NCI-H1694 treated with DMSO at 0.1 percent for 48 hours (cell line): ENCODE measurements at regions not wholly inside any gene's neighbourhood (a gene's known extent, or its start where the extent isn't known, plus 50 kb on each side); places are given as distances from the start of the nearest gene placed in this dataset.
"Not testable (repeated sequence)": the region's sequence is repeated elsewhere in the genome, so short reads cannot be mapped to it uniquely, and the experiment has no call there.

Experiments
- DNase-seq: peaks from one replicate; lab custom pipeline; 2025; lab: John Stamatoyannopoulos, UW

DNA sequence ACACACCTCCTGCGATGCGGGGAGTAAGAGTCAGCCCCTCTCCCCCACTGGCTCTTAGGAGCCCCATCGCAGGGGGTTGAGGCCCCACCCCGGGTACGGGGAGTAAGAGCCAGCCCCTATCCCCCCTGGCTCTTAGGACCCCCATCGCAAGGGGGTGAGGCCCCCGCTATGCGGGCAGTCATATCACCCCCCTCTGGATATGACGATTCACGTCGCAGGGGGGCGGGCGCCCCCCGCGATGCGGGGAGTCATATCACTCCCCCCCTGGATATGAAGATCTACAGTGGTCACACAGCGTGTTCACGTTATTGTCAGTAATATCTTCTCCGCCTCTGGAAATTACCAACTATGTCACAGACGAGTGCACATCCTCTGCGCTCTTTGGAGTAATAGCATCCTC, 61.1 kb downstream of the DEFB131A start:
- not testable (repeated sequence) for DNase-seq

DNA sequence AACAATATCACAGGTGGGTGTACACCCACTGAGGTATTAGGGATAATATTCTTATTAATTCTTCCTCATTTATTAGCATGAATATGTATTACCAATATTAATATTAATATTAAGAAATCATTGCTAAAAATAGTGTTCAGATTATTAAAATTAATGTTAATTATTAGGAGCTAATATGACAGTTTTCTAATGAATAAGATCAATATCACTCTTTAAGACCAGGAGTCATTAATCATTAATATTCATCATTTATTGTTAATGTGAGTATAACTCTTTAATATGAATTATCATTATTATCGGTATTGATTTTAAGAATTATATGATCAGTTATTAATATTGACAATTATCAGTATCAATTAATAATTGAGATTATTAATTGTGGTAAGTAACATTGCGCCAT, 62.5 kb downstream of the DEFB131A start:
- not testable (repeated sequence) for DNase-seq

DNA sequence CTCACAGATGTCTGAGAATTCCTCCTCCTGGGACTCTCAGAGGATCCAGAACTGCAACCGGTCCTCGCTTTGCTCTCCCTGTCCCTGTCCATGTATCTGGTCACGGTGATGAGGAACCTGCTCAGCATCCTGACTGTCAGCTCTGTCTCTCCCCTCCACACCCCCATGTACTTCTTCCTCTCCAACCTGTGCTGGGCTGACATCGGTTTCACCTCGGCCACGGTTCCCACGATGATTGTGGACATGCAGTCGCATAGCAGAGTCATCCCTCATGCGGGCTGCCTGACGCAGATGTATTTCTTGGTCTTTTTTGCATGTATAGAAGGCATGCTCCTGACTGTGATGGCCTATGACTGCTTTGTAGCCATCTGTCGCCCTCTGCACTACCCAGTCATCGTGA, 68.7 kb downstream of the DEFB131A start:
- not testable (repeated sequence) for DNase-seq

DNA sequence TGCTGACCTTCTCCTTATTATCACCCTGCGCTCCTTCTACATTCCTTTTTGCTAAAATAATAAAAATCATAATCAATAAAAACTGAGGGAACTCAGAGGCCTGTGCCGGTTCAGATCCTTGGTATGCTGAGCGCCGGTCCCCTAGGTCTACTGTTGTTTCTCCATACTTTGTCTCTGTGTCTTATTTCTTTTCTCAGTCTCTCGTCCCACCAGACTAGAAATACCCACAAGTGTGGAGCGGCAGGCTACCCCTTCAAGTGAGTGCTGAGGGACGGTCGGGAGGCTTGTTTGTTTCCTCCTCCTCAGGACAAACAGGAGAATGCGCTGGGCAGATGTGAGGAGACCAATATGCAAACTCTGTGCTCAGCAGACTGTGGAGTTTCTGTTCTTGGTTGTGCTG, 75.4 kb downstream of the DEFB131A start:
- DNase-seq: not testable (repeated sequence)

DNA sequence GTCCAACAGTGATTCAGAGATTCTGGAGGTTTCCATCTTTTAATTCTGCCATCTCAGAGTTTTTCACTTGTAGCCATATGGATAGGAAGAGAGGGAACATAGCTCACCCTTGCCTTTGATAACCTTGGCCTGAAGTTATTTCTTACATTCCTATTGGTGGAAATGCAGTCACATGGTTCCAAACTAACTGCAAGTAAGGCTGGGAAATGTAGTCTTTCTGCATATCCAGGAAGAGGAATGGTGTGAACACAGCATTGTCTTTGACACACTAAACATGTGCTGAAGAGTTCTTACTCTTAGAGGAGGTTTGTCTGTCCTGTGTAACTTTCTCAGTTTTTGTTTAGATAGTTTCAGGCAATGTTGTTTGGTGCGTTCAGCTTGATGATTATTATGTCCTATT, 78.7 kb downstream of the DEFB131A start:
- DNase-seq: not testable (repeated sequence)

DNA sequence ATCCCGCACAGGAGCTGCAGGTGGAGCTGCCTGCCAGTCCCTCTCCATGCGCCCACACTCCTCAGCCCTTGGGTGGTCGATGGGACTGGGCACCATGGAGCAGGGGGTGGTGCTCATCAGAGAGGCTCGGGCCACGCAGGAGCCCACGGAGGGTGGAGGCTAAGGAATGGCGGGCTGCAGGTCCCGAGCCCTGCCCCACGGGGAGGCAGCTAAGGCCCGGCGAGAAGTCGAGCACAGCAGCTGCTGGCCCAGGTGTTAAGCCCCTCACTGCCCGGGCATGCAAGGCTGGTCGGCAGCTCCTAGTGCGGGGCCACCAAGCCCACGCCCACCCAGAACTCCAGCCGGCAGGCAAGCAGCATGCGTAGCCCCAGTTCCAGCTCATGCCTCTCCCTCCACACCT, 80.2 kb downstream of the DEFB131A start:
- DNase-seq: not testable (repeated sequence)

DNA sequence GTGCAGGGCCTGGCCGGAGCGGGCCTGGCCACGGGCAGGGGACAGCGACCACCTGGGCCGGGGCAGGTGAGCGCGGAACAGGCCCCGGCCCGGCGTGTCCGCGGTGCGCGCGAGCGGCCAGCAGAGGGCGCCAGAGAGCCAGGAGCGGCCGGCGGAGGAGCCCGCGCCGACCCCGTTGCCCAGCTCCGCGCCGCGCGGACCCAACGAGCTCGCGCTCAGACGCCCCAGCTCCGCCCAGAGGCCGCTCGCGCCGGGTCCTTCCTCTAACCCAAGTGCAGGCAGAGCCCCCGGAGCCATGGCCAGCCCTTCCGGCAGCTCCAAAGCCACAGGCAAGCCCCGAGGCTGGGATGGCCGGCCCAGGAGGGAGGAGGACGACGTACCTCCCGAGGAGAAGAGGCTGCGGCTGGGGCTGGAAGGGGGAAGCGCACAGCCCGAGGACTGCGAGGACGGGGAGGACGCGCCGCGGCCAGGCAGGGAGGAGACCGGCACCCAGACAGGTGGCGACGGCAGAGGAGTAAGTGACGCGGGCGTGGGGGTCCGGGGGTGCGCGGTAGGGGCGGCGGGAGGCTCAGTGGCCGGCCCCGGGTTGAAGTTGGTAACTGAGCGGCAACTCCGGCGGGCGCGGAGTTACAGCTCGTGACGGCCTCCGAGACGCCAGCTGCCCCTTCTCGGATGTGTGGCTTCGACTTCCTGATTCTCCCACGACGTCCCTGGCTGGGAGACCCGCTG, 88.1 kb downstream of the DEFB131A start:
- DNase-seq: not testable (repeated sequence)

DNA sequence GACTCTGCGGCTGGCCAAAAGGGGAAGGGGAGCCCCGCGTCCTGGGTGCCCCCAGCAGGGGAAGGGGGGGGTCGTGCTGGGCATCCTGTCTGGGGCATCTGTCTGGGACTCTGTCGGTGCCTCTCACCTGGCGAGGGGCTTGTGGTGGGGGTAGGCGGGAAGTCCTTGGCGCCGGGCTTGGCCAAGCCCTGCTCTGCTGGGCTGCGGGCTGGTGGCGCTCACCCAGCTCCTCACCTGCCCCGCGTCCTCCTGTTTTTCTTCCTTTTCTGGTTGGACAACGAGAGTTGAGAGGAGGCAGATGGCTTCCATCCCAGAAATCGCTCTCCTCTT, 88.6 kb downstream of the DEFB131A start:
- not testable (repeated sequence) for DNase-seq

DNA sequence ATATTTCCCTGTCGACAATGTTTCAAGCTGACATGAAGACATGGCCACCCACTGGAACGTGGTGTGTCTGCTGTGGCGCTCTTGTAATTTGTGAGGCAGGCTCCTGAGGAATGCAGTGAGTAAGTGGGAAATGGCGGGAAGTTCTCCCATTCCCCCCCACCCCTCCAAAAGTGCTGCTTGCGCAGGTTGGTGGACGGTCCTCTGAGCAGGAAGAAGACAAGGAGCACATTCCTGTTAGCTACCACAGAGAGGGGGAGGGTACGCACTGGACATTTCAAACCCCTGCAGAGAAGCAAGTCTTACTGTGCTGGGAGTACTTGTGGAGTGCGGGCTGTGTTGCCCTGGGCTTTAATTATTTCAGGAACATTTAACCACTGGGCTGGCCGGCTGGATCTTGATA, 92.9 kb downstream of the DEFB131A start:
- DNase-seq: not testable (repeated sequence)

DNA sequence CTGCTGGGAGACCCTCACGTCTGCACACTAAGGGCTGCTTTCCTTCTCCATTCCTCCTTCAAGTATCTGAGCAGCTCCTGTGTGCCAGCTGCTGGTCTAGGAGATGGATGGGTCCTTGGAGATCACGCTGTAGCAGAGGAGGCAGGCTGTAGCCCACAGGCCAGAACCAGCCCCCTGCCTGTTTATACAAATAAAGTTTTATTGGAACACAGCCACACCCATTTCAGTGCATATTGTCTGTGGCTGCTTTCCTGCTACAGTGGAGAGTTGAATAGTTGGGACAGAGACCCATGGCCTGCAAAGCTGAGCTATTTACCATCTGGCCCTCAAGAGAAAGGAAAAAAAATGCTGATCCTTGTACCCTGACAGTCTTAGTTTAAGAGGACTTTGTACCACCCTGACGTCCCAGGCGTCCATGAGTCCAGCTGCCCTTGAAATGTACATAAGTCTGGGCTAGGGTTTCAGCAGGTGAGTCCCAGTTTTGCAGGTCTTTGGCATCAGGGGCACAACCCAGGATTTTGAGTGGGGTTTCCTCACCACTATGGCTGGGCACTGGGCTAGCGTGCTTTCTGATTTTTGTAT, 95.8 kb downstream of the DEFB131A start:
- not testable (repeated sequence) for DNase-seq

DNA sequence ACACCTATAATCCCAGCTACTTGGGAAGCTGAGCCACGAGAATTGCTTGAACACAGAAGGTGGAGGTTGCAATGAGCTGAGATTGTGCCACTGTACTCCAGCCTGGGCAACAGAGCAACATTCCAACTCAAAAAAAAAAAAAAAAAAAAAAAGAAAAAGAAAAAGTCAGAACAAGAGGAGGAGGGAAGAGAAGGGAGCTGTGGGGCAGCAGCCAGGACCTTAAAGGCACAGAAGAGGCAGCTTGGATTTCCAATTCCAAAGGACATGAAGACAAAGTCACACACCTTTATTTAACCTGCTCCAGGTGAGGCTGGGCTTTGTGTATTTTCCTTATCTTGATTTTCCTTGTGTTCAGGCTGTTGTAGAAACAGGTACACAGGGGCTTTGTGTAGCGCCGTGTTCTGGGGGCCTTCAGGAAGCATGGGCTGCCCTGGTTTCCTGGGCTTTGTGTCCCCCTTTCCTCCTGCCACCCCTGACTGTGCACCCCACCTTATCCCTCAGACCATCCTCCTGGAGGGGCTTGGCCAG, 97.2 kb downstream of the DEFB131A start:
- DNase-seq: not testable (repeated sequence)

DNA sequence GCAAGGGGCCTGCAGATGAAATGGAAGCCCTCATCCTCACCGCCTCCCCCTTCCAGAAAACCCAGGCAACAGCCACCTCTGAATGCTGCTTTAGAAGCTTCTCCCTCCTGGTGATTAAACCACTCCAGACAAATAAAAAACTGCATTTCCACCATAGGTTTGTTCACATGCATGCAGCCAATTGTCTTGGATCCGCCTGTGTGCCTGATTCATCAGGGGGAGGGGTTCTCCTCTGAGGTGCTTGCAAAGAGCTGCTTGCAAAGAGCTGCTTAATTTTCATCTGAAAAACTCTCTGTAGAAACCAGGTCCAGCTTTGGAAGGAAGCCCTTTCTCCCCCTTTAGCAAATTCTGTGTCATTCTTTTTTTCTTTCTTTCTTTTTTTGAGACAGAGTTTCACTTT, 100.6 kb downstream of the DEFB131A start:
- not testable (repeated sequence) for DNase-seq

DNA sequence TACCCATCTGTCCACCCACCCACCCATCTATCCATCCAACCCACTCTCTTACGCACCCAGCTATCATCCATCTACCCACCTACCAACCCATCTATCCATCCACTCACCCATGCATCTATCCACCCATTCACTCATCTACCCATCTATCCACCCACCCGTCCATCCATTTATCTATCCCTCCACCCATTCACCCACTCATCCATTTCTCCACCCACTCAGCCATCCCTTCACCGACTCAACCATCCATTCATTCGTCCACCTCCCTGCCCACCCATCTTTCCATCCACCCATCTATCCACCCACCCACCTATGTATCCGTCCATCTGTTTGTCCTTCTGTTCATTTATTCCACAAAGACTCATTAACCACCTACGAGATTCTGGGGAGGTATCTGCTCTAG, 103.3 kb downstream of the DEFB131A start:
- DNase-seq: not testable (repeated sequence)

DNA sequence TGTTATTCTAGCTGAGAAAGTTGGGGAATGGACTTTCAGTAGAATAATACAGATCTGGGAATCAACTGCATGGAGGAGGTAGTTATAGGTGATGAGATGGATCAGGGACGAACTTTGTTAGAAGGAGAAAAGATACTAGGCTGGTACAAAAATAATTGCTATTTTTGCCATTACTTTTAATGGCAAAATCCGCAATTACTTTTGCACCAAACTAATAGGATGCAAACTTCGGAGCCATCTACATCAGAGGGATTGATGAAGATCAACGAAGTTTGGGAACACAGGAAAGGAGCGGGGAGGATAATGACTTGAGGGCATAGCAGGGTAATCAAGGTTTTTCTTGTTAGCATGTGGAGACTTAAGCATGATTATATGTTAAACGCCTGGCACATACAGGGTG, 111.9 kb downstream of the DEFB131A start:
- not testable (repeated sequence) for DNase-seq

DNA sequence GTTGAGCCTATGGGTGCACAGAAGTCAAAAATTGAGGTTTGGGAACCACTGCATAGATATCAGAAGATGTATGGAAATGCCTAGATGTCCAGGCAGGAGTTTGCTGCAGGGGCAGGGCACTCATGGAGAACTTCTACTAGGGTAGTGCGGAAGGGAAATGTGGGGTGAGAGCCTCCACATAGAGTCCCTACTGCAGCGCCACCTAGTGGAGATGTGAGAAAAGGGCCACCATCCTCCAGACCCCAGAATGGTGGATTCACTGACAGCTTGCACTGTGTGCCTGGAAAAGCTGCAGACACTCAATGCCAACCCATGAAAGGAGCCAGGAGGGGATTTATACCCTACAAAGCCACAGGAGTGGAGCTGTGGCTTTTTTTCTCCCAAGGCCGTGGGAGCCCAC, 133.7 kb downstream of the DEFB131A start:
- not testable (repeated sequence) for DNase-seq

DNA sequence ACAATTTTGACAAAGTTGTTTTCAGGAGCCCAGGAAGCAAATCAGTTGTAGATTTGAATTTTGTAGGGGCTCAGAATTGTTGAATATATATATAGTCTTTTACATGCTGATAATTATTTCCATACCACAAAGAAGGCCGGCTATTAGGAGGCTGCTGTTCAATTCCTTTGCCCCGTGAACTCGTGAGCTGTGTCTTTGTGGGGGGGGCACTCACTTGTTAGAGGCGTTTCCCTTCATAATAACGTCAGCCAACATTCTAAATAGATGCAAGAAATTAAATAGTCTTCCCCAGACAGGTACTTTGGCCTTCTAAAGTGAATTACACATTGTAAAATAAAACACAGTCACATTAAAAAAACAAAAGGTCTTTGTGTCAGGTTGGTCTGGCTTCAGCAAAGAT, 138.7 kb downstream of the DEFB131A start:
- not testable (repeated sequence) for DNase-seq

DNA sequence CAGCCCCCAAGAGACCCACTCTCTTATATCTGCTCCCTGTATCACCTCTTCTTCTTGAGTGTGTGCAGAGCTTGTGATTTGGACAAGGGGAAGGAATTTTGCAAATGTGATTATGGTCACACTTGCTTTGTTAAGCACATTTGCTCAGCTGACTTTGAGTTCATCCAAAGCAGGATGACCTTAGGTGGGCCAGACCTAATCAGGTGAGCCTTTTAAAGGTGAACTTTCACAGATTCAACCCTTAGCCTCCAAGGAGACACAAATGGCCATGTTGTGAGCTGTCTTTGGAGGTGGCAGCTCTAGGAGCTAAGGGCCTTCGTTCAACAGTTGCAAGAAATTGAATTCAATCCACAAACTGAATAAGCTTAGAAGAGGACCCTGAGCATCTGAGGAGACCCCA, 147.8 kb downstream of the DEFB131A start:
- DNase-seq: no peak

DNA sequence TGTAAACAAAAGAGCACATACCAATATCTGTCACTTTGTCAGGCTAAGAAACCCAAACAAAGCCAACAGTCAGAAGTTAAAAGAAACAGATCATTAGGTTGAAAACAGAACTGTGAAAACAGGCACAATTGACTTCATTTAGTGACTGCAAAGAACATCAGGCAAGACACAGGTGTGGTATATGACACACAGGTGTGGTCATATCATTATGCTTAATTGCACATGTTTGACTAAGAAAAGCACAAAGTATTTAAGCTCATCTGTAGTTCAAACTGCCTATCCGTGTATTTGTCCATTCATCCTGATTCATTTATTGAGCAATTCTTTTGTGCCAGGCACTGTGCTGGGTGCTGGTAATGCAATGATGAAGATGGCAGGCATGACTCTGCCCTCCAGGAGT, 150.7 kb downstream of the DEFB131A start:
- no peak for DNase-seq

DNA sequence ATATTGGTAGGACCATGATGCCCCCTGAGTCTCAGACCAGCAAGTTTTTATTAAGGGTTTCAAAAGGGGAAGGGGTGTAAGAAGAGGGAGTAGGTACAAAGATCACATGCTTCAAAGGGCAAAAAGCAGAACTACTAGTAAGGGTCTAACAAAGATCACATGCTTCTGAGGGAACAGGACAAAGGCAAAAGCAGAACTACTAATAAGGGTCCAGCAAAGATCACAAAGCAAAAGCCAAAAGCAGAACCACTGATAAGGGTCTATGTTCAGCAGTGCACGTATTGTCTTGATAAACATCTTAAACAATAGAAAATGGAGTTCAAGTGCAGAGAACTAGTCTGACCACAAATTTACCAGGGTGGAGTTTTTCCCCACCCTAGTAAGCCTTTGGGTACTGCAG, 151.3 kb downstream of the DEFB131A start:
- DNase-seq: not testable (repeated sequence)

DNA sequence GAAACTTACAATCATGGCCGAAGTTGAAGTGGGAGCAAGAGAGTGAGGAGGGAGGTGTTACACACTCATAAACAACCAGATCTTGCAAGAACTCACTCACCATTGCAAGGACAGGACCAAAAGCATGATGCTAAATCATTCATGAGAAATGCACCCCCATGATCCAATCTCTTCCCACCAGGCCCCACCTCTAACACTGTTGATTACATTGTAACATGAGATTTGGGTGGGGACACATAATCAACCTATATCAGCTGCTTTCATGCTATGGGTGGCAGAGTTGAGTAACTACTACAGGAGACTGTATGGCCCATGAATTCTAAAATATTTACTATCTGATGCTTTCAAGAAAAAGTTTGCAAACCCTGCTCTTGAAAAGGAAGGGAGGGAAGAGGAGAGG, 155.1 kb downstream of the DEFB131A start:
- DNase-seq: no peak

DNA sequence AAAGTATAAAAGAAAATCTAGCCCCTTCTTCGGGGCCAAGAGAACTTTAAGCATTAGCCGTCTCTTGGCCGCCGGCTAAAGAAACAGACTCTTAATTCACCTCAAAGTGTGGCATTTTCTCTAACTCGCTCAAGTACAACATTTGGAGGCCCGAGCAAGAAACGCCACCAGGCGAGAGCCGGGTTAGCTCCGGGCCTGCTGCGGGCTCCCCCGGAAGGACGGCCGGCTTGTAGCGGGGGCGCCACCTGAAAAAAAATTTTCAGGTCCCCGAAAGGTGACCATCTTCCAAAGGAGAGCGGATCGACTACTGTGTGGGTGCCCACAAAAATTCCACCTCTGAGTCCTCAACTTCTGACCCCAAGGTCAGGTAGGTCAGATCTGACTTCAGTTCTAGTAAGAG, 156.0 kb downstream of the DEFB131A start:
- DNase-seq: no peak

DNA sequence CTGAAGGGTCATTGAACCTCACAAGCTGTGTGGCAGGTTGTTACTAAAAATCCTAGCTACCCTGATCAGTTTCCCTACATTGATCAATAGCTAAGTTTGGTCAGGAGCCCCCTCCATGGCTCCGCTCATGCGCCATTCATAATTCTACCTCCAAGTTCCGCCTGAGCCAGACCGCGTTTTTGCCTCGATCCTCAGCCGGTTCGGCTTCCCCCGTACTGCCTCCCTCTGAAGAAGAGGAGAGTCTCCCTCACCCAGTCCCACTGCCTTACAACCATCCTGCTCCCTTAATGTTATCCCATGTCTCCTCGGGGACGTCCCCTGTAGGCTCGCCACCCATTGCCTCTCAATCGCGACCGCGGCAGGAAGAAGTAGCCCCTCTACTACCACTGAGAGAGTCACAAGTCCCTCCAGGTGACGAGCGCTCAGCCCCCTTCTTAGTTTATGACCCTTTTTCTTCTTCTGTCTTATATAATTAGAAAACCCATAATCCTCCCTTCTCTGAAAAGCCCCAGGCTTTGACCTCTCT, 158.2 kb downstream of the DEFB131A start:
- DNase-seq: no peak
